Right atrium auricular region (tissue), 2 donors: ENCODE measurements at regions not wholly inside any gene's neighbourhood (a gene's known extent, or its start where the extent isn't known, plus 50 kb on each side); places are given as distances from the start of the nearest gene placed in this dataset.

Experiments
- DNase-seq: peaks from one replicate; pipeline ENCODE4 v3.0.0-alpha.2; 2019; ENCODE audit warnings: low spot score
- H3K27ac ChIP-seq, 2 donors: fragments of 200-600 bp; sonication (generic); 1 replicate in 1 of 2; 2 replicates in 1 of 2; pipeline ENCODE4 v1.5.1; 2016 to 2019
- H3K27me3 ChIP-seq, 2 donors: fragments of 200-600 bp; sonication (generic); one replicate each; pipeline versions ENCODE4 v1.5.1 to v1.6.0; 2017 to 2019
- H3K36me3 ChIP-seq: fragments of 200-600 bp; sonication (generic); one replicate; pipeline ENCODE4 v1.5.1; 2016
- H3K4me1 ChIP-seq, 2 donors: fragments of 200-600 bp; sonication (generic); one replicate each; pipeline versions ENCODE4 v1.5.1 to v1.6.0; 2017 to 2019
- H3K4me3 ChIP-seq, 2 donors: fragments of 200-600 bp; sonication (generic); 1 replicate in 1 of 2; 2 replicates in 1 of 2; pipeline ENCODE4 v1.5.1; 2017 to 2019; ENCODE audit warnings: mild to moderate bottlenecking in 1 of 2, moderate library complexity in 1 of 2
- H3K9me3 ChIP-seq, 2 donors: fragments of 200-600 bp; sonication (generic); one replicate each; pipeline ENCODE4 v1.5.1; 2019
- CTCF ChIP-seq, 2 donors: fragments of 200-600 bp; sonication (generic); IDR thresholded peaks; one replicate each; pipeline ENCODE4 v1.5.1; 2019; ENCODE audit warnings: antibody characterized with exemption in 2 of 2

GRCh38 chr10:81031774-81032173, 494.1 kb downstream of the SH2D4B start:
- H3K4me3 ChIP-seq, result no peak overlapping the region
- H3K36me3 ChIP-seq, result no peaks in the 10 kb centered on the region
- TF ChIP-seq CTCF (IDR thresholded peaks at IDR 0.05), result no peak
- no peak for DNase-seq
- H3K9me3 ChIP-seq, result no peaks in the 10 kb centered on the region
- H3K27ac ChIP-seq, result no peak overlapping the region
- no peaks in the 10 kb centered on the region for H3K4me1 ChIP-seq
- H3K27me3 ChIP-seq, result no peaks in the 10 kb centered on the region

DNA sequence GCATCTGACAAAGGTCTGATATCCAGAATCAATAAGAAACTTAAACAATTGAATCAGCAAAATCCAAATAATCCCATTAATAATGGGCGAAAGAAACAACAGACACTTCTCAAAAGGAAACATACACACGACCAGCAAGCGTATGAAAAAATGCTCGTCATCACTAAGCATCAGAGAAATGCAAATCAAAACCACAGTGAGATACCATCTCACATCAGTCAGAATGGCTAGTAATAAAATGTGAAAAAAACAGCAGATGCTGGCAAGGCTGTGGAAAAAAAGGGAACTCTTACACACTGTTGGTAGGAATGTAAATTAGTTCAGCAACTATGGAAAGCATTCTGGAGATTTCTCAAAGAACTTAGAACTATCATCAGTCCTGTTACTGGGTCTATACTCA, 496.7 kb downstream of the SH2D4B start:
- Histone ChIP-seq H3K27ac (no peak overlapping the region), H3K9me3 (no peaks in the 10 kb centered on the region), H3K27me3 (no peaks in the 10 kb centered on the region), H3K4me3 (no peak overlapping the region), H3K4me1 (no peaks in the 10 kb centered on the region), H3K36me3 (no peaks in the 10 kb centered on the region)
- no peak for TF ChIP-seq CTCF (IDR thresholded peaks at IDR 0.05)
- no peak for DNase-seq

DNA sequence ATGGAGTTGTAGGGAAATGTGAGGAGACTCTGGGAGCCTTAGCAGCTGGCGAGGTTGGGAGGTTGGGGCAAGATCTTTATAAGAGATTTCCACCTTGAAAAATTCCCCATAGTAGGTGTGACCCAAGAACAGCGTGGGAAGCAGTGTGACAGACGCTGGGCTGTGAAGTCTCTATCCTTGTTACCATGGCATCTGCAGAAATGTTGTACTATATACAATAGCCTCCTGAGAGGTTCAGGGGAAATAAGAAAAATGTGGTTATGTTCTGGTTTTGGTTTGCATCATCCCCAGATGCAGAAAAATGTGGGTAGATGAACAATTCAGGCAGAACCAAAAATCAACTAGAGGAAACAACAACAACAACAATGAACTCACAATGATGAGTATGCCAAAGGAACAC, 498.6 kb downstream of the SH2D4B start:
- Histone ChIP-seq H3K4me1 (no peaks in the 10 kb centered on the region), H3K9me3 (no peaks in the 10 kb centered on the region), H3K36me3 (no peaks in the 10 kb centered on the region), H3K27ac (no peak overlapping the region), H3K4me3 (no peak overlapping the region), H3K27me3 (no peaks in the 10 kb centered on the region)
- no peak for TF ChIP-seq CTCF (IDR thresholded peaks at IDR 0.05)
- DNase-seq, result no peak

DNA sequence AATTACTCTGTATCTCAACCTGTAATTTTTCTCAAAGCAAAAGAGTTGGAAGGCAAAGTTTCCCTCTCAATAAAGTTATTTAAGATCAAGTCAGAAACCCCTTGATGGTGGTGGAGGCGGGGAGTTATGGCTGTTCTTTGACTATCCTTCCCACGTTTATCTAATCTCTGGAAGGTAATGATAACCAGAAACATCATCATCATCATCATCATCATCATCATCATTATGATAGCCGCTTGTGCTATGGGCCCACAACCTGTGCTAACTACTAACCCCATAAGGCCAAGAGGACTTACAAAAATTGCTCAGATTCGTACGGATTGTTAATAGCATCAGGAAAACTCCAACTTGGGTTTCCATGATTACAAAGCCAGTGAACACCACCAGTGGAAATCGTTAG, 502.3 kb downstream of the SH2D4B start:
- Histone ChIP-seq H3K9me3 (no peaks in the 10 kb centered on the region), H3K4me1 (no peaks in the 10 kb centered on the region), H3K36me3 (no peaks in the 10 kb centered on the region), H3K27me3 (no peaks in the 10 kb centered on the region), H3K27ac (no peak overlapping the region), H3K4me3 (no peak overlapping the region)
- DNase-seq, result no peak
- no peak for TF ChIP-seq CTCF (IDR thresholded peaks at IDR 0.05)

GRCh38 chr10:81040940-81041339, 503.2 kb downstream of the SH2D4B start:
- Histone ChIP-seq H3K4me3 (no peak overlapping the region), H3K4me1 (no peaks in the 10 kb centered on the region), H3K36me3 (no peaks in the 10 kb centered on the region), H3K27me3 (no peaks in the 10 kb centered on the region), H3K9me3 (no peaks in the 10 kb centered on the region), H3K27ac (no peak overlapping the region)
- no peak for TF ChIP-seq CTCF (IDR thresholded peaks at IDR 0.05)
- no peak for DNase-seq

DNA sequence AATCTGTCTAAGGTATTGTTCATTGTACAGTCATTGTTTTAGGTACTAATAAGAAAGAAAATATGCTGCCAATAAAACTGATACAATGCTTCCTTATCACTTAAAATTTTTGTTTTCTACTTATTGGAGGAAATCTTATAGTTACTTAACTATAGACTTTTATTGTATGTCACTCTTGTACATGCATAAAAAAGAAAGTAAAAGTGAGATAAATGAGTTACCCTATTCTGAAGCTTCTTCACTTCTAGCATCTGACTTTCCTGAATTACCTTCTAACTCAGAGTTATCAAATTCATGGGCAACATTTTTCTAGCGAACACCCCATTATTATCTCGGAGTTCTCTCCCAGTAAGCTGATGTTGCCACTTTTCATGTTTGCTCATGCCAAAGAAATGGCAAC, 504.9 kb downstream of the SH2D4B start:
- H3K4me3 ChIP-seq, result no peak overlapping the region
- H3K9me3 ChIP-seq, result no peaks in the 10 kb centered on the region
- no peaks in the 10 kb centered on the region for H3K36me3 ChIP-seq
- no peak for DNase-seq
- H3K27me3 ChIP-seq, result no peaks in the 10 kb centered on the region
- no peaks in the 10 kb centered on the region for H3K4me1 ChIP-seq
- no peak overlapping the region for H3K27ac ChIP-seq
- no peak for TF ChIP-seq CTCF (IDR thresholded peaks at IDR 0.05)
